Tibial nerve (tissue), 4 donors: ENCODE measurements at regions not wholly inside any gene's neighbourhood (a gene's known extent, or its start where the extent isn't known, plus 50 kb on each side); places are given as distances from the start of the nearest gene placed in this dataset.

Experiments used
- DNase-seq, 2 donors: peaks; one replicate each; pipeline ENCODE4 v3.0.0-alpha.2; 2019; ENCODE audit warnings: low spot score in 2 of 2
- H3K27ac ChIP-seq, 4 donors: fragments of 200-600 bp; sonication (generic) in 3 of 4; one replicate each; pipeline ENCODE4 v1.5.1; 2017 to 2019; ENCODE audit warnings: mild to moderate bottlenecking in 1 of 4
- H3K27me3 ChIP-seq, 2 donors: fragments of 200-600 bp; sonication (generic) in 1 of 2; one replicate each; pipeline versions ENCODE4 v1.5.1 to v1.6.0; 2017 to 2019
- H3K36me3 ChIP-seq, 3 donors: fragments of 200-600 bp; sonication (generic); one replicate each; pipeline ENCODE4 v1.5.1; 2018 to 2019
- H3K4me1 ChIP-seq, 4 donors: fragments of 200-600 bp; sonication (generic) in 3 of 4; one replicate each; pipeline ENCODE4 v1.5.1; 2017 to 2019
- H3K4me3 ChIP-seq, 4 donors: fragments of 200-600 bp; sonication (generic) in 3 of 4; one replicate each; pipeline ENCODE4 v1.5.1; 2017 to 2019; ENCODE audit warnings: mild to moderate bottlenecking in 1 of 4, moderate library complexity in 1 of 4
- H3K9me3 ChIP-seq, 4 donors: fragments of 200-600 bp; sonication (generic) in 3 of 4; one replicate each; pipeline ENCODE4 v1.5.1; 2017 to 2019
- EP300 ChIP-seq, 2 donors: sonication (generic); formaldehyde crosslinking; IDR thresholded peaks; one replicate each; pipeline ENCODE4 v1.6.1; 2017; ENCODE audit warnings: antibody characterized with exemption in 2 of 2, mild to moderate bottlenecking in 1 of 2
- POLR2A ChIP-seq, 2 donors: fragments of 450-650 bp; IDR thresholded peaks; one replicate each; pipeline ENCODE4 v1.6.1; 2017; ENCODE audit warnings: antibody characterized with exemption in 2 of 2, mild to moderate bottlenecking in 2 of 2, moderate library complexity in 2 of 2
- WGBS, 2 donors: methylation state at CpG; one replicate each; pipeline ENCODE4 v1.1.5; 2018; 5-methylcytosine and 5-hydroxymethylcytosine counted together
- TF ChIP-seq, protein P1 (sequence below), 5 experiments: fragments of 200-600 bp in 3 of 5; fragments of 450-650 bp in 2 of 5; sonication (generic) in 3 of 5; IDR thresholded peaks; one replicate each; pipeline ENCODE4 v1.5.1; 2016 to 2019; ENCODE audit warnings: antibody characterized with exemption in 5 of 5, mild to moderate bottlenecking in 3 of 5, moderate library complexity in 2 of 5

DNA sequence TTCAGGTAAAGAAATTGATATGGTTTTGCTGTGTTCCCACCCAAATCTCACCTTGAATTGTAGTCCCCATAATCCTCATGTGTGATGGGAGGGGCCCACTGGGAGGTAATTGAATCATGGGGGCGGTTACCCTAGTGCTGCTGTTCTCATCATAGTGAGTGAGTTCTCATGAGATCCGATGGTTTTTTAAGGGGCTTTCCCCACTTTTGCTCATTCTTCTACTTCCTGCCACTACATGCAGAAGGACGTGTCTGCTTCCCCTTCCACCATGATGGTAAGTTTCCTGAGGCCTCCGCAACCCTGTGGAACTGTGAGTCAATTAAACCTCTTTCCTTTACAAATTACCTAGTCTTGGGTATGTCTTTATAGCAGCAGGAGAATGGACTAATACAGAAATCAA, 69.3 kb downstream of the MIS18A start:
- no peaks in the 10 kb centered on the region for H3K27me3 ChIP-seq
- no peak for DNase-seq
- H3K36me3 ChIP-seq: no peaks in the 10 kb centered on the region
- no peak for TF ChIP-seq POLR2A (IDR thresholded peaks at IDR 0.05)
- 82 to 91% methylated on average over 4 of the region's 4 CpGs for WGBS, 2 donors
- no peak overlapping the region for H3K27ac ChIP-seq
- H3K4me1 ChIP-seq: no peaks in the 10 kb centered on the region
- H3K4me3 ChIP-seq: no peak overlapping the region
- no peaks in the 10 kb centered on the region for H3K9me3 ChIP-seq

DNA sequence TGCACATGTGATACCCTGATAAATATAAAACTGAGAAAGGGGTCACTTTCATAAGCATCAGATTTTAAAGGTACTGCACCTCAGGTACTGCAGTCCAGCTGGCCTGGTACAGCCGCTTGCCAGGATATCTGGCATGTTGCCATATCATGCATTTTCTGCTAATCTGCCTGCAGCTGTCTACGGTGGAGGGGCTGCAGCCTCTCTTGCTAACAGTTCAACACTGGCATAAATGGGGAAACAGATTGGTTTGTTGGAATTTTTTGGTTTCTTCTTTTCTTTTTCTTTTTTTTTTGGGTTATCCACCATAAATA, 71.5 kb downstream of the MIS18A start:
- H3K9me3 ChIP-seq: peaks cover 0 to 5% (median 0%) of the 10 kb centered on the region in 4 donors
- 56 to 66% methylated on average over 2 of the region's 2 CpGs for WGBS, 2 donors
- no peak overlapping the region for H3K27ac ChIP-seq
- no peaks in the 10 kb centered on the region for H3K27me3 ChIP-seq
- H3K36me3 ChIP-seq: no peaks in the 10 kb centered on the region
- H3K4me1 ChIP-seq: no peaks in the 10 kb centered on the region
- no peak overlapping the region for H3K4me3 ChIP-seq
- DNase-seq: no peak
- TF ChIP-seq, protein P1, sequence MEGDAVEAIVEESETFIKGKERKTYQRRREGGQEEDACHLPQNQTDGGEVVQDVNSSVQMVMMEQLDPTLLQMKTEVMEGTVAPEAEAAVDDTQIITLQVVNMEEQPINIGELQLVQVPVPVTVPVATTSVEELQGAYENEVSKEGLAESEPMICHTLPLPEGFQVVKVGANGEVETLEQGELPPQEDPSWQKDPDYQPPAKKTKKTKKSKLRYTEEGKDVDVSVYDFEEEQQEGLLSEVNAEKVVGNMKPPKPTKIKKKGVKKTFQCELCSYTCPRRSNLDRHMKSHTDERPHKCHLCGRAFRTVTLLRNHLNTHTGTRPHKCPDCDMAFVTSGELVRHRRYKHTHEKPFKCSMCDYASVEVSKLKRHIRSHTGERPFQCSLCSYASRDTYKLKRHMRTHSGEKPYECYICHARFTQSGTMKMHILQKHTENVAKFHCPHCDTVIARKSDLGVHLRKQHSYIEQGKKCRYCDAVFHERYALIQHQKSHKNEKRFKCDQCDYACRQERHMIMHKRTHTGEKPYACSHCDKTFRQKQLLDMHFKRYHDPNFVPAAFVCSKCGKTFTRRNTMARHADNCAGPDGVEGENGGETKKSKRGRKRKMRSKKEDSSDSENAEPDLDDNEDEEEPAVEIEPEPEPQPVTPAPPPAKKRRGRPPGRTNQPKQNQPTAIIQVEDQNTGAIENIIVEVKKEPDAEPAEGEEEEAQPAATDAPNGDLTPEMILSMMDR (IDR thresholded peaks at IDR 0.05): no peak
- TF ChIP-seq EP300 (IDR thresholded peaks at IDR 0.05) (no peak), POLR2A (IDR thresholded peaks at IDR 0.05) (no peak)

DNA sequence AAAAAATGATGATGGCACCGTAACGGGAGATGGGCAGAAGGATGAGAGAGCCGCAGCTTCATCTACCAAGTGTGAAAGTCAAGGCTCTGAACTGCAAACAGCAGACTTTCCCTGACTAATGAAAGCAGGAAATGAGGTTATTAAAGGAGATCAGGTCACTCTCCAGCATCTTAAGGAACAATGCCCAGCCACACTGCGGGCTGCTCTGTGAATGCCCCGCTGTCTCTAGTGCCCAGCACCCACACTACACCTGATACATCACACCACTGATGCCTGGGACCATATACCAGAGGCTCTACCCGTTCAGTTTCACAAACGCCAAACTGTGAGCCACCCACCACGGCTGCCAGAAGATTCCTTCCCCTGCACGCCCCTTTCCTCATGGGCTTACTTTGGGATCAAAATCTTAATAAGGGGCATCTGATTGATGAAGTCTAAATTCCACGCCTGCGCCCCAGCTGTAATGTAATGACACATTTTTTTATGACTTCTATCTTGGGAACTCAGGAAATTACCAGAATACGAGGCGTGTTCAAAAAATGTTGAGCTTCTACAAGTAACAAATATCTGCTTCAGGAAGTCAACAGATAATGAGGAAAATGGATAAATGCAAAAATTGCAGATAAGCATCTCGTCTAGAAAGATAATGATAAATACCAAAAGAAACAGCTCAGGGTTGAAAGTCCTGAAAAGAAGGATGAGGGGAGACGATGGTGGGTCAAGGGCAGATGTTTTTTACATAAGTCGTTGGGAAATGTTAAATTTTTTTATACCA, 72.0 kb downstream of the MIS18A start:
- Histone ChIP-seq H3K9me3 (peaks cover 0 to 5% (median 0%) of the 10 kb centered on the region in 4 donors), H3K36me3 (no peaks in the 10 kb centered on the region), H3K4me3 (no peak overlapping the region), H3K4me1 (no peaks in the 10 kb centered on the region), H3K27me3 (no peaks in the 10 kb centered on the region), H3K27ac (no peak overlapping the region)
- 67 to 76% methylated on average over 16 of the region's 16 CpGs for WGBS, 2 donors
- no peak for DNase-seq
- TF ChIP-seq, protein P1 (IDR thresholded peaks at IDR 0.05): no peak
- no peak for TF ChIP-seq POLR2A (IDR thresholded peaks at IDR 0.05)
- no peak for TF ChIP-seq EP300 (IDR thresholded peaks at IDR 0.05)

DNA sequence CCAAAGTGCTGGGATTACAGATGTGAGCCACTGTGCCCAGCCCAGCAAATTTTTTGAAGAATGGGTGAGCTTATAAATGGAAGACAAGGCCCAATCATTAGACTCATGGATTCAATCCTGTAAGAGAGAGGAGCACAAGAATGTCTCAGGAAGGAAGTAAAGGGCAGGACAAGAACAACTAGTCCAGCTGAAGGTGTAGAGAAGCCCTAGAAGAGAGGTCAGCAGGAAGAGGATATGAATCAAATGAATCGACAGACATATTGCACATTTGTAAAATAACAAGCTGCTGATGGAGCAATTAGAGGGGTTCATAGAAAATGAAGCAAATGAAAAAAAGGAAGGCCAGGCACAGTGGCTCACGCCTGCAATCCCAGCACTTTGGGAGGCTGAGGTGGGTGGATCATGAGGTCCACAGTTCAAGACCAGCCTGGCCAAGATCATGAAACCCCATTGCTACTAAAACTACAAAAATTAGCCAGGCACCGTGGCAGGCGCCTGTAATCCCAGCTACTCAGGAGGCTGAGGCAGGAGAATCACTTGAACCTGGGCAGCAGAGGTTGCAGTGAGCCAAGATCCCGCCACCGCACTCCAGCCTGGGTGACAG, 74.9 kb downstream of the MIS18A start:
- peaks cover 0 to 5% (median 0%) of the 10 kb centered on the region in 4 donors for H3K9me3 ChIP-seq

DNA sequence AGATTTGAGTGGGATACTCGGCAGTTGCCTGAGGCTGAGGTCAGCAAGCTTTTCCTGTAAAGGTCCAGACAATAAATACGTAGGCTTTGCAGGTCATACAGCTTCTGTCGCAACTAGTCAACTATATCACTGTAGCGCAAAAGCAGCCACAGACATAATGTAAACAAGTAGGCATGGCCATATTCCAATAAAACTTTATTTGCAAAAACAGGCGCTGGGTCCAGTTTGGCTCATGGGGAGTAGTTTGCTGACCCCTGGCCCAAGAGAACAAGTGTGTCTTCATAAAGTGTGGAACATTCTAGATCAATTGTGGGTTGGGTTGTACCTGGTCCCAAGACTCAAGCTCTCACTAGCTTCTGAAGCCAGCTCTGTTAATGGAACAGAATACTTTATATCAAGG, 78.8 kb downstream of the MIS18A start:
- no peaks in the 10 kb centered on the region for H3K27me3 ChIP-seq

More for the DNA sequence above, 74.9 kb downstream of the MIS18A start:
- WGBS, 2 donors: 90 to 93% methylated on average over 6 of the region's 6 CpGs
- Histone ChIP-seq H3K4me3 (no peak overlapping the region), H3K4me1 (no peaks in the 10 kb centered on the region), H3K27ac (no peak overlapping the region), H3K27me3 (no peaks in the 10 kb centered on the region), H3K36me3 (no peaks in the 10 kb centered on the region)
- no peak for DNase-seq
- no peak for TF ChIP-seq EP300 (IDR thresholded peaks at IDR 0.05)
- TF ChIP-seq, protein P1 (IDR thresholded peaks at IDR 0.05): no peak

More for the DNA sequence above, 78.8 kb downstream of the MIS18A start:
- TF ChIP-seq, protein P1 (IDR thresholded peaks at IDR 0.05): no peak
- TF ChIP-seq EP300 (IDR thresholded peaks at IDR 0.05): no peak
- TF ChIP-seq POLR2A (IDR thresholded peaks at IDR 0.05): no peak
- 81 to 90% methylated on average over 5 of the region's 5 CpGs for WGBS, 2 donors
- Histone ChIP-seq H3K27ac (no peak overlapping the region), H3K4me1 (peaks cover 0 to 6% (median 0%) of the 10 kb centered on the region in 4 donors), H3K36me3 (no peaks in the 10 kb centered on the region), H3K4me3 (no peak overlapping the region), H3K9me3 (peaks cover 0 to 5% (median 0%) of the 10 kb centered on the region in 4 donors)
- no peak for DNase-seq
